ENCODE measurements at regions not wholly inside any gene's neighbourhood (a gene's known extent, or its start where the extent isn't known, plus 50 kb on each side); places are given as distances from the start of the nearest gene placed in this dataset.

DNA sequence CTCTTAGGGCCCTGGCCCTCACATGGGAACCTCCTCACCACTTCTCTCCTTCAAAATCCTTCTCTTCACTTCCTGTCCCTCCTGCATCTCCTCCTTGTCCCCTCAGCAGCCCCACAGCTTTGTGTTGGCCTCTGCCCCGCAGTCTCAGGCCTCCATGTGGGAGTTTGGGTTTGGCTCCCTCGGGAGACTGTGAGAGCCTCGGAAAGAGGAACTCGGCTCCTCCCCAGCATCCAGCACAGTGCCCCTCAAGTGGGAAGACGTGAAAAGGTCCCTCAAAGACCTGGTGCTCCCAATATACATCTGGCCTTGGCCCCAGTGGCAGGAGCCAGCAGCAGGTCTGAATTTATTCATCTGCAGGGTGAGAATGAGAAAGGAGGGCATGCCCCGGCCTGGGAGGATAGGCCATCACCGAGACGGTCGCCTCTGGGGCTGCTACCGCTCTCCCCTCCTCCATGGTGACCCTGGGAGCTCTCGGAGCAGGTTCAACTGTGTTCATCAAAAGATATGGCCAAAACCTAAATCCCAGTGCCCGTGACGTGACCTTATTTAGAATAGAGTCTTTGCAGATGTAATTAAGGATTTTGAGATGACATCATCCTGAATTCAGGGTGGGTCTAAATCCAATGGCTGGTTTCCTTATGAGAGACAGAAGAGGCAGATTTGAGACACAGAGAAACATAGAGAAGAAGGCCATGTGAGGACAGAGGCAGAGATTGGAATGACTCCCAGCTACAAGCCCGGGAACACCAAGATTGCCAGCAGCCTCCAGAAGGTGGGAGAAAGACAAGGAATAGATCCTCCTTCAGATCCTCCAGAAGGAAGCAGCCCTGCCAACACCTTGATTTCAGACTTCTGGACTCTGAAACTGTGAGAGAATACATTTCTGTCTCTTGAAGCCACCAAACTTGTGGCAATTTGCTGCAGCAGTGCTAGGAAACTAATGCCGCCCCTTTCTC, 135.1 kb downstream of the MRM1 start:
- no peak for ATAC-seq
- Mint-ChIP-seq H3K27ac (no peak overlapping the region), H3K4me1 (peaks cover 32% of the 10 kb centered on the region), H3K36me3 (ENCODE audit: low read depth) (no peaks in the 10 kb centered on the region; the same call in 2 of the 3 replicates), H3K9me3 (no peaks in the 10 kb centered on the region), H3K4me3 (no peak overlapping the region), H3K27me3 (ENCODE audit: insufficient read depth, low read depth, poor library complexity) (peaks cover 11% of the 10 kb centered on the region)
- Histone ChIP-seq H3K9me2 (ENCODE audit: insufficient read depth) (no peaks in the 10 kb centered on the region), H3K79me2 (replicated peaks; ENCODE audit: insufficient read depth) (no peaks in the 10 kb centered on the region), H3K36me3 (ENCODE audit: insufficient read depth) (no peaks in the 10 kb centered on the region), H2AFZ (no peak overlapping the region), H3K4me2 (no peak overlapping the region), H3K4me3 (no peak overlapping the region), H3K27ac (ENCODE audit: low read depth) (no peak overlapping the region), H3F3A (replicated peaks; ENCODE audit: low read depth) (no peaks in the 10 kb centered on the region), H3K27me3 (ENCODE audit: insufficient read depth) (no peaks in the 10 kb centered on the region), H3K4me1 (ENCODE audit: insufficient read depth) (peaks cover 22% of the 10 kb centered on the region), H4K20me1 (replicated peaks; ENCODE audit: insufficient read depth) (no peaks in the 10 kb centered on the region)
- TF ChIP-seq, protein P1, sequence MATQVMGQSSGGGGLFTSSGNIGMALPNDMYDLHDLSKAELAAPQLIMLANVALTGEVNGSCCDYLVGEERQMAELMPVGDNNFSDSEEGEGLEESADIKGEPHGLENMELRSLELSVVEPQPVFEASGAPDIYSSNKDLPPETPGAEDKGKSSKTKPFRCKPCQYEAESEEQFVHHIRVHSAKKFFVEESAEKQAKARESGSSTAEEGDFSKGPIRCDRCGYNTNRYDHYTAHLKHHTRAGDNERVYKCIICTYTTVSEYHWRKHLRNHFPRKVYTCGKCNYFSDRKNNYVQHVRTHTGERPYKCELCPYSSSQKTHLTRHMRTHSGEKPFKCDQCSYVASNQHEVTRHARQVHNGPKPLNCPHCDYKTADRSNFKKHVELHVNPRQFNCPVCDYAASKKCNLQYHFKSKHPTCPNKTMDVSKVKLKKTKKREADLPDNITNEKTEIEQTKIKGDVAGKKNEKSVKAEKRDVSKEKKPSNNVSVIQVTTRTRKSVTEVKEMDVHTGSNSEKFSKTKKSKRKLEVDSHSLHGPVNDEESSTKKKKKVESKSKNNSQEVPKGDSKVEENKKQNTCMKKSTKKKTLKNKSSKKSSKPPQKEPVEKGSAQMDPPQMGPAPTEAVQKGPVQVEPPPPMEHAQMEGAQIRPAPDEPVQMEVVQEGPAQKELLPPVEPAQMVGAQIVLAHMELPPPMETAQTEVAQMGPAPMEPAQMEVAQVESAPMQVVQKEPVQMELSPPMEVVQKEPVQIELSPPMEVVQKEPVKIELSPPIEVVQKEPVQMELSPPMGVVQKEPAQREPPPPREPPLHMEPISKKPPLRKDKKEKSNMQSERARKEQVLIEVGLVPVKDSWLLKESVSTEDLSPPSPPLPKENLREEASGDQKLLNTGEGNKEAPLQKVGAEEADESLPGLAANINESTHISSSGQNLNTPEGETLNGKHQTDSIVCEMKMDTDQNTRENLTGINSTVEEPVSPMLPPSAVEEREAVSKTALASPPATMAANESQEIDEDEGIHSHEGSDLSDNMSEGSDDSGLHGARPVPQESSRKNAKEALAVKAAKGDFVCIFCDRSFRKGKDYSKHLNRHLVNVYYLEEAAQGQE (IDR thresholded peaks at IDR 0.05; ENCODE audit: unreplicated experiment): no peak
- TF ChIP-seq POLR2AphosphoS5 (IDR thresholded peaks at IDR 0.05; ENCODE audit: low read depth) (no peak), STAT1 (IDR thresholded peaks at IDR 0.05; ENCODE audit: unreplicated experiment) (no peak)
- no peak for DNase-seq (ENCODE audit: low spot score)

DNA sequence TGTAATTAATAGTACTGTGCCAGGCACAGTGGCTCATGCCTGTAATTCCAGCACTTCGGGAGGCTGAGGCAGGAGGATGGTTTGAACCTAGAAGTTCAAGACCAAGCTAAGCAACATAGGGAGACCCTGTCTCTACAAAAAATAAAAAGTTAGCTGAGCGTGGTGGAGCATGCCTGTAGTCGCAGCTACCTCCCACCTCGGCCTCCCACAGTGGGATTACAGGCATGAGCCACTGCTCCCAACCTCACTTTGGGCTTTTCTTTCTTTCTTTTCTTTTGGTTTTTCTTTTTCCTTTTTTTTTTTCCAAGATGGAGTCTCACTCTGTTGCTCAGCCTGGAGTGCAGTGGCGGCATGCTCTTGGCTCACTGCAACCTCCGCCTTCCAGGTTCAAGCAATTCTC, 137.8 kb downstream of the MRM1 start:
- Histone ChIP-seq H3K79me2 (replicated peaks; ENCODE audit: insufficient read depth) (no peaks in the 10 kb centered on the region), H3K4me3 (no peak overlapping the region), H3K36me3 (ENCODE audit: insufficient read depth) (no peaks in the 10 kb centered on the region), H3K4me2 (no peak overlapping the region), H2AFZ (no peak overlapping the region), H3K9me2 (ENCODE audit: insufficient read depth) (no peaks in the 10 kb centered on the region), H3K27ac (ENCODE audit: low read depth) (no peak overlapping the region), H3K27me3 (ENCODE audit: insufficient read depth) (no peaks in the 10 kb centered on the region), H3F3A (replicated peaks; ENCODE audit: low read depth) (no peaks in the 10 kb centered on the region), H3K4me1 (ENCODE audit: insufficient read depth) (peaks cover 16% of the 10 kb centered on the region), H4K20me1 (replicated peaks; ENCODE audit: insufficient read depth) (no peaks in the 10 kb centered on the region)
- peaks cover 19% of the 10 kb centered on the region for H3K4me1 Mint-ChIP-seq
- H3K4me3 Mint-ChIP-seq: no peak overlapping the region
- no peaks in the 10 kb centered on the region for H3K9me3 Mint-ChIP-seq
- H3K27ac Mint-ChIP-seq: no peak overlapping the region
- no peak for ATAC-seq
- no peaks in the 10 kb centered on the region; the same call in 2 of the 3 replicates for H3K36me3 Mint-ChIP-seq (ENCODE audit: low read depth)
- no peak for DNase-seq (ENCODE audit: low spot score)
- H3K27me3 Mint-ChIP-seq (ENCODE audit: insufficient read depth, low read depth, poor library complexity): peaks cover 12% of the 10 kb centered on the region
- TF ChIP-seq, protein P2, sequence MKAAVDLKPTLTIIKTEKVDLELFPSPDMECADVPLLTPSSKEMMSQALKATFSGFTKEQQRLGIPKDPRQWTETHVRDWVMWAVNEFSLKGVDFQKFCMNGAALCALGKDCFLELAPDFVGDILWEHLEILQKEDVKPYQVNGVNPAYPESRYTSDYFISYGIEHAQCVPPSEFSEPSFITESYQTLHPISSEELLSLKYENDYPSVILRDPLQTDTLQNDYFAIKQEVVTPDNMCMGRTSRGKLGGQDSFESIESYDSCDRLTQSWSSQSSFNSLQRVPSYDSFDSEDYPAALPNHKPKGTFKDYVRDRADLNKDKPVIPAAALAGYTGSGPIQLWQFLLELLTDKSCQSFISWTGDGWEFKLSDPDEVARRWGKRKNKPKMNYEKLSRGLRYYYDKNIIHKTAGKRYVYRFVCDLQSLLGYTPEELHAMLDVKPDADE (IDR thresholded peaks at IDR 0.05): no peak
- TF ChIP-seq, protein P3, sequence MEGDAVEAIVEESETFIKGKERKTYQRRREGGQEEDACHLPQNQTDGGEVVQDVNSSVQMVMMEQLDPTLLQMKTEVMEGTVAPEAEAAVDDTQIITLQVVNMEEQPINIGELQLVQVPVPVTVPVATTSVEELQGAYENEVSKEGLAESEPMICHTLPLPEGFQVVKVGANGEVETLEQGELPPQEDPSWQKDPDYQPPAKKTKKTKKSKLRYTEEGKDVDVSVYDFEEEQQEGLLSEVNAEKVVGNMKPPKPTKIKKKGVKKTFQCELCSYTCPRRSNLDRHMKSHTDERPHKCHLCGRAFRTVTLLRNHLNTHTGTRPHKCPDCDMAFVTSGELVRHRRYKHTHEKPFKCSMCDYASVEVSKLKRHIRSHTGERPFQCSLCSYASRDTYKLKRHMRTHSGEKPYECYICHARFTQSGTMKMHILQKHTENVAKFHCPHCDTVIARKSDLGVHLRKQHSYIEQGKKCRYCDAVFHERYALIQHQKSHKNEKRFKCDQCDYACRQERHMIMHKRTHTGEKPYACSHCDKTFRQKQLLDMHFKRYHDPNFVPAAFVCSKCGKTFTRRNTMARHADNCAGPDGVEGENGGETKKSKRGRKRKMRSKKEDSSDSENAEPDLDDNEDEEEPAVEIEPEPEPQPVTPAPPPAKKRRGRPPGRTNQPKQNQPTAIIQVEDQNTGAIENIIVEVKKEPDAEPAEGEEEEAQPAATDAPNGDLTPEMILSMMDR (conservative IDR thresholded peaks at IDR 0.05; ENCODE audit: low read depth in 2 of 2): no peak
- TF ChIP-seq EZH2 (IDR thresholded peaks at IDR 0.05; ENCODE audit: low read depth, unreplicated experiment) (no peak), POLR2AphosphoS5 (IDR thresholded peaks at IDR 0.05; ENCODE audit: low read depth) (no peak), EZH2phosphoT487 (IDR thresholded peaks at IDR 0.05; ENCODE audit: unreplicated experiment) (no peak), JUNB (IDR thresholded peaks at IDR 0.05; ENCODE audit: unreplicated experiment) (no peak), CREB1 (CRISPR knock-in tag; IDR thresholded peaks at IDR 0.05; ENCODE audit: low read depth) (no peak), NANOG (IDR thresholded peaks at IDR 0.05; ENCODE audit: borderline replicate concordance) (no peak)

Data from GM23338 (cell line).